ENCODE measurements at regions not wholly inside any gene's neighbourhood (a gene's known extent, or its start where the extent isn't known, plus 50 kb on each side); places are given as distances from the start of the nearest gene placed in this dataset.

GRCh38 chr7:73969991-73970390 lies 58.0 kb upstream of the ELN start (continued):
- TF ChIP-seq KAT7 (CRISPR knock-in tag; IDR thresholded peaks at IDR 0.05; ENCODE audit: borderline replicate concordance) (no peak), ZNF316 (IDR thresholded peaks at IDR 0.05) (peak; percentile 74), HMGN3 (IDR thresholded peaks at IDR 0.05; ENCODE audit: borderline replicate concordance, extremely low read depth, insufficient read length, low read depth, low read length) (no peak), ZNF655 (CRISPR knock-in tag; IDR thresholded peaks at IDR 0.05) (no peak), C11orf30 (IDR thresholded peaks at IDR 0.05; ENCODE audit: low read depth) (peak; percentile 74), ZFX (CRISPR knock-in tag; IDR thresholded peaks at IDR 0.05) (no peak), ZC3H8 (IDR thresholded peaks at IDR 0.05) (no peak), RCOR1 (IDR thresholded peaks at IDR 0.05; ENCODE audit: borderline replicate concordance in 1 of 2, low read depth in 2 of 2, low read length in 2 of 2) (no peak), MAFK (IDR thresholded peaks at IDR 0.05; ENCODE audit: low read length) (peak; percentile 64), SMARCC2 (IDR thresholded peaks at IDR 0.05; ENCODE audit: low read depth) (no peak)

- peaks cover 0 to 3% of the 10 kb centered on the region in 2 experiments; a peak in 1 of 5 replicates for H3K4me1 ChIP-seq (replicated peaks in 1 of 2; ENCODE audit: control insufficient read depth in 2 of 2, insufficient read depth in 2 of 2, low read length in 2 of 2)
- no peak overlapping the region for H3K4me2 ChIP-seq (ENCODE audit: insufficient read depth, low read length)
- no peak for TF ChIP-seq NFIC (IDR thresholded peaks at IDR 0.05)
- H3K9me1 ChIP-seq (ENCODE audit: control insufficient read depth, insufficient read depth, low read length) = no peaks in the 10 kb centered on the region
- no peaks in the 10 kb centered on the region for H3K9me3 ChIP-seq (replicated peaks; ENCODE audit: control insufficient read depth, insufficient read depth, low read depth, low read length)
- DNase-seq (ENCODE audit: extremely low read depth in 1 of 4, low spot score in 3 of 4) (no peak), FAIRE-seq (no peak), ATAC-seq (peak; percentile 39)
- no peak overlapping the region for H2AFZ ChIP-seq (ENCODE audit: low read depth, low read length)
- H4K20me1 ChIP-seq (replicated peaks; ENCODE audit: control insufficient read depth, insufficient read depth, low read length) = peaks cover 4% of the 10 kb centered on the region; the same call in 1 of the 2 replicates
- no peak overlapping the region for H3K4me3 ChIP-seq
- H3K27ac ChIP-seq (ENCODE audit: extremely low read depth, low read depth, low read length) = no peak overlapping the region
- WGBS (ENCODE audit: insufficient coverage, low coverage, missing lambda C conversion rate) = 3% methylated on average over 12 of the region's 12 CpGs
- in situ Hi-C loops (cut with MboI) = no loop called here
- H3K36me3 ChIP-seq (ENCODE audit: control insufficient read depth, insufficient read depth, low read length) = no peaks in the 10 kb centered on the region
- H3K27me3 ChIP-seq (ENCODE audit: control insufficient read depth in 2 of 2, insufficient read depth in 2 of 2, low read length in 2 of 2) = peaks cover 17 to 52% of the 10 kb centered on the region in 2 experiments
- ChIA-PET POLR2A (no interaction called here), CTCF (ENCODE audit: low intra/inter-chr PET ratio) (no interaction called here)
- no peaks in the 10 kb centered on the region for H3K79me2 ChIP-seq (ENCODE audit: control insufficient read depth, insufficient read depth, low read length)
- H3K9ac ChIP-seq (ENCODE audit: insufficient read depth in 1 of 2, low read depth in 2 of 2, low read length in 2 of 2) = peak overlapping the region in 1 of 2 experiments; percentile 30; a peak in 1 of 4 replicates
- intact Hi-C loops (cut with micrococcal nuclease) = no loop called here
- no TSS peak for BruUV-seq (replicated peaks)
Measured at GRCh38 chr7:73970801-73971229, 57.2 kb upstream of the ELN start.
